Hepatocyte (in vitro differentiated cells): ENCODE measurements at regions not wholly inside any gene's neighbourhood (a gene's known extent, or its start where the extent isn't known, plus 50 kb on each side); places are given as distances from the start of the nearest gene placed in this dataset.

ENCODE experiments used
- EZH2 ChIP-seq: fragments of 200-600 bp; sonication (generic); IDR thresholded peaks from 2 replicates; pipeline ENCODE4 v1.6.1; 2016; ENCODE audit warnings: antibody characterized with exemption, mild to moderate bottlenecking, borderline replicate concordance
- EZH2phosphoT487 ChIP-seq: fragments of 200-600 bp; sonication (generic); IDR thresholded peaks from one replicate; pipeline ENCODE4 v1.6.1; 2018; ENCODE audit warnings: antibody characterized with exemption, mild to moderate bottlenecking, low read depth, moderate library complexity; ENCODE audit not compliant: unreplicated experiment, severe bottlenecking
- TF ChIP-seq, protein P1 (sequence below): fragments of 200-600 bp; sonication (generic); IDR thresholded peaks from 2 replicates; pipeline ENCODE4 v1.5.1; 2016; ENCODE audit warnings: antibody characterized with exemption, mild to moderate bottlenecking; ENCODE audit not compliant: poor library complexity

DNA sequence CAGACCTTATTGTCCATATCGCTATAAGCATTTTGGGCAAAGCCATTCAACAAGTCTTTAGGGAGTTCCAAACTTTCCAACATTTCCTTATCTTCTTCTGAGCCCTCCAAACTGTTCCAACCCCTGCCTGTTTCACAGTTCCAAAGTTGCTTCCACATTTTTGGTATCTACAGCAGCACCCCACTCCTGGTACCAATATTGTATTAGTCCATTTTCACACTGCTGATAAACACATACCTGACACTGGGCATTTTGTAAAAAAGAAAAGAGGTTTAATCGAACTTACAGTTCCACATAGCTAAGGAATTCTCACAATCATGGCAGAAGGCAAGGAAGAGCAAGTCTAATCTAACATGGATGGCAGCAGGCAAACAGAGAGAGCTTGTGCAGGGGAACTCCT, 834.1 kb upstream of the GBE1 start:
- TF ChIP-seq, protein P1, sequence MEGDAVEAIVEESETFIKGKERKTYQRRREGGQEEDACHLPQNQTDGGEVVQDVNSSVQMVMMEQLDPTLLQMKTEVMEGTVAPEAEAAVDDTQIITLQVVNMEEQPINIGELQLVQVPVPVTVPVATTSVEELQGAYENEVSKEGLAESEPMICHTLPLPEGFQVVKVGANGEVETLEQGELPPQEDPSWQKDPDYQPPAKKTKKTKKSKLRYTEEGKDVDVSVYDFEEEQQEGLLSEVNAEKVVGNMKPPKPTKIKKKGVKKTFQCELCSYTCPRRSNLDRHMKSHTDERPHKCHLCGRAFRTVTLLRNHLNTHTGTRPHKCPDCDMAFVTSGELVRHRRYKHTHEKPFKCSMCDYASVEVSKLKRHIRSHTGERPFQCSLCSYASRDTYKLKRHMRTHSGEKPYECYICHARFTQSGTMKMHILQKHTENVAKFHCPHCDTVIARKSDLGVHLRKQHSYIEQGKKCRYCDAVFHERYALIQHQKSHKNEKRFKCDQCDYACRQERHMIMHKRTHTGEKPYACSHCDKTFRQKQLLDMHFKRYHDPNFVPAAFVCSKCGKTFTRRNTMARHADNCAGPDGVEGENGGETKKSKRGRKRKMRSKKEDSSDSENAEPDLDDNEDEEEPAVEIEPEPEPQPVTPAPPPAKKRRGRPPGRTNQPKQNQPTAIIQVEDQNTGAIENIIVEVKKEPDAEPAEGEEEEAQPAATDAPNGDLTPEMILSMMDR = no peak
- TF ChIP-seq EZH2 = no peak
- TF ChIP-seq EZH2phosphoT487 = no peak
